Body of pancreas (tissue), 4 donors: ENCODE measurements at regions not wholly inside any gene's neighbourhood (a gene's known extent, or its start where the extent isn't known, plus 50 kb on each side); places are given as distances from the start of the nearest gene placed in this dataset.
"Not testable (repeated sequence)": the region's sequence is repeated elsewhere in the genome, so short reads cannot be mapped to it uniquely, and the experiment has no call there.

ENCODE experiments used
- CTCF ChIP-seq, 7 experiments: fragments of 450-650 bp in 4 of 7; fragments of 200-600 bp in 3 of 7; sonication (generic) in 3 of 7; IDR thresholded peaks; one replicate each; pipeline ENCODE4 v1.5.1; 2016 to 2019; ENCODE audit warnings: antibody characterized with exemption in 7 of 7
- POLR2A ChIP-seq, 3 donors: fragments of 450-650 bp; IDR thresholded peaks; one replicate each; pipeline ENCODE4 v1.6.1; 2016; ENCODE audit warnings: antibody characterized with exemption in 3 of 3, mild to moderate bottlenecking in 2 of 3

- TF ChIP-seq CTCF, POLR2A (IDR thresholded peaks at IDR 0.05): not testable (repeated sequence)
Measured at GRCh38 chr21:13896596-13897247, 287.1 kb downstream of the POTED start.
